B cell (primary cell): ENCODE measurements at regions not wholly inside any gene's neighbourhood (a gene's known extent, or its start where the extent isn't known, plus 50 kb on each side); places are given as distances from the start of the nearest gene placed in this dataset.
"Not testable (repeated sequence)": the region's sequence is repeated elsewhere in the genome, so short reads cannot be mapped to it uniquely, and the experiment has no call there.

ENCODE experiments used
- CTCF ChIP-seq: fragments of 200-600 bp; IDR thresholded peaks from one replicate; pipeline ENCODE4 v1.8.0; 2022; ENCODE audit warnings: antibody characterized with exemption, mild to moderate bottlenecking
- EZH2 ChIP-seq: IDR thresholded peaks from 2 replicates; pipeline ENCODE4 v1.6.1; 2012; ENCODE audit warnings: borderline replicate concordance, low read depth, mild to moderate bottlenecking, moderate library complexity, low read length; ENCODE audit not compliant: insufficient read depth, poor library complexity, severe bottlenecking

GRCh38 chr6:26836657-26837056, 177.1 kb upstream of the ZNF322 start:
- not testable (repeated sequence) for TF ChIP-seq CTCF, EZH2
